GM13976 (cell line): ENCODE measurements at regions not wholly inside any gene's neighbourhood (a gene's known extent, or its start where the extent isn't known, plus 50 kb on each side); places are given as distances from the start of the nearest gene placed in this dataset.

Experiments used
- DNase-seq: peaks from one replicate; pipeline ENCODE4 v3.0.0; 2012; ENCODE audit warnings: low spot score
- in situ Hi-C: fragments of 300-500 bp; cut with MboI; formaldehyde crosslinking; loops from one replicate; pipeline ENCODE4 v1.12.0; 2022; ENCODE audit warnings: low sequenced_read_pairs, mixed read lengths, inconsistent platforms; ENCODE audit not compliant: unreplicated experiment
- TF ChIP-seq, protein P1 (sequence below): IDR thresholded peaks from 2 replicates; pipeline ENCODE4 v1.5.1; 2012; ENCODE audit warnings: borderline replicate concordance, mild to moderate bottlenecking; ENCODE audit not compliant: insufficient read depth; ENCODE audit errors: extremely low read depth, missing control alignments, control extremely low read depth

GRCh38 chr6:130670142-130670541, 157.1 kb upstream of the SMLR1 start:
- TF ChIP-seq, protein P1, sequence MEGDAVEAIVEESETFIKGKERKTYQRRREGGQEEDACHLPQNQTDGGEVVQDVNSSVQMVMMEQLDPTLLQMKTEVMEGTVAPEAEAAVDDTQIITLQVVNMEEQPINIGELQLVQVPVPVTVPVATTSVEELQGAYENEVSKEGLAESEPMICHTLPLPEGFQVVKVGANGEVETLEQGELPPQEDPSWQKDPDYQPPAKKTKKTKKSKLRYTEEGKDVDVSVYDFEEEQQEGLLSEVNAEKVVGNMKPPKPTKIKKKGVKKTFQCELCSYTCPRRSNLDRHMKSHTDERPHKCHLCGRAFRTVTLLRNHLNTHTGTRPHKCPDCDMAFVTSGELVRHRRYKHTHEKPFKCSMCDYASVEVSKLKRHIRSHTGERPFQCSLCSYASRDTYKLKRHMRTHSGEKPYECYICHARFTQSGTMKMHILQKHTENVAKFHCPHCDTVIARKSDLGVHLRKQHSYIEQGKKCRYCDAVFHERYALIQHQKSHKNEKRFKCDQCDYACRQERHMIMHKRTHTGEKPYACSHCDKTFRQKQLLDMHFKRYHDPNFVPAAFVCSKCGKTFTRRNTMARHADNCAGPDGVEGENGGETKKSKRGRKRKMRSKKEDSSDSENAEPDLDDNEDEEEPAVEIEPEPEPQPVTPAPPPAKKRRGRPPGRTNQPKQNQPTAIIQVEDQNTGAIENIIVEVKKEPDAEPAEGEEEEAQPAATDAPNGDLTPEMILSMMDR: no peak
- in situ Hi-C loops: no loop called here
- no peak for DNase-seq

- TF ChIP-seq, protein P1: no peak
- in situ Hi-C loops: no loop called here
Measured at GRCh38 chr6:130671119-130671518, 156.1 kb upstream of the SMLR1 start.

GRCh38 chr6:130671577-130671976, 155.6 kb upstream of the SMLR1 start:
- TF ChIP-seq, protein P1: no peak
- in situ Hi-C loops: no loop called here
- DNase-seq: no peak

More at GRCh38 chr6:130671119-130671518, 156.1 kb upstream of the SMLR1 start:
- DNase-seq: no peak

DNA sequence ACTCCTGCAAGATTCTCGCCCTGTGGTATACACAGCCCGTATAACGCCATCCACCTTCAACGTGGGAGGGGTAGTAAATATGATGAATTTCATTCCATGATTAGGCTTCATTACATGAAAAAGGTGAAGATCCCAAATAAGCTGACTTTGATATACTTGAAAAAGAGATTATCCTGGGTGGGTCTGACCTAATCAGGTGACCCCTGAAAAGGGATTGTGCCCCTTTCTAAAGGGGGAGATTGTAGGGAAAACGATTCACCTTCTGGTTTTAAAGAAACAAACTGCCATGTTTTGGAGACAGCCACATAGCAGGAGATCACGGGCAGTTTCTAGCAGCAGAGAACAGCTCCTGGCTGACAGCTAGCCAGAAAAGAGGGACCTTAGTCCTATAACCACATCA, 155.1 kb upstream of the SMLR1 start:
- in situ Hi-C loops: no loop called here
- TF ChIP-seq, protein P1: no peak
- no peak for DNase-seq

GRCh38 chr6:130674604-130675003, 152.6 kb upstream of the SMLR1 start:
- in situ Hi-C loops: loop anchor here (25.0 kb wide), 1 partner anchor 612 kb away; no protein-coding TSS in a partner anchor
- no peak for DNase-seq
- TF ChIP-seq, protein P1: no peak

GRCh38 chr6:130675072-130675471, 152.1 kb upstream of the SMLR1 start:
- TF ChIP-seq, protein P1: no peak
- no peak for DNase-seq
- in situ Hi-C loops: loop anchor here (25.0 kb wide), 1 partner anchor 613 kb away; no protein-coding TSS in a partner anchor

- in situ Hi-C loops: loop anchor here (25.0 kb wide), 1 partner anchor 614 kb away; no protein-coding TSS in a partner anchor
- TF ChIP-seq, protein P1: no peak
- no peak for DNase-seq
Measured at GRCh38 chr6:130676077-130676772, 151.0 kb upstream of the SMLR1 start.
